ENCODE measurements at regions not wholly inside any gene's neighbourhood (a gene's known extent, or its start where the extent isn't known, plus 50 kb on each side); places are given as distances from the start of the nearest gene placed in this dataset.

DNA sequence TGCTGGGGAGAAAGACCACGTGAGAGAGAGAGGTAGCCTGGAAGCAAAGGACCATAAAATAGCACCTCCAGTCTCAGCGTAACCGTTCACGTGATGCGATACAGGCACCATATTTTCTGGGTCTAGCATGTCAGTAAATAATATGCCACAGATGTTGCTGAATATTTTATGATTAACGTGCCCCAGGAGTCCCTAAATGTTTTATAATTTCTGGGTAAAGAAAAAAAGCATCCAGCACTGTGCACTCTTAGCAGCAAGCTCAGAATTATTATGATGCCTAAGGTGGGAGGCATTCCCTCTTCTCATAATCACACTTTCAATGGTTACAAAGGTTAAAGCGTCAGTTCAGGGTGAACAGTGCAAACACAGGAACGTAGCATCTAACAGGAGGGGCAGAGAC, 121.8 kb downstream of the CAVIN4 start:
- TF ChIP-seq, protein P1, sequence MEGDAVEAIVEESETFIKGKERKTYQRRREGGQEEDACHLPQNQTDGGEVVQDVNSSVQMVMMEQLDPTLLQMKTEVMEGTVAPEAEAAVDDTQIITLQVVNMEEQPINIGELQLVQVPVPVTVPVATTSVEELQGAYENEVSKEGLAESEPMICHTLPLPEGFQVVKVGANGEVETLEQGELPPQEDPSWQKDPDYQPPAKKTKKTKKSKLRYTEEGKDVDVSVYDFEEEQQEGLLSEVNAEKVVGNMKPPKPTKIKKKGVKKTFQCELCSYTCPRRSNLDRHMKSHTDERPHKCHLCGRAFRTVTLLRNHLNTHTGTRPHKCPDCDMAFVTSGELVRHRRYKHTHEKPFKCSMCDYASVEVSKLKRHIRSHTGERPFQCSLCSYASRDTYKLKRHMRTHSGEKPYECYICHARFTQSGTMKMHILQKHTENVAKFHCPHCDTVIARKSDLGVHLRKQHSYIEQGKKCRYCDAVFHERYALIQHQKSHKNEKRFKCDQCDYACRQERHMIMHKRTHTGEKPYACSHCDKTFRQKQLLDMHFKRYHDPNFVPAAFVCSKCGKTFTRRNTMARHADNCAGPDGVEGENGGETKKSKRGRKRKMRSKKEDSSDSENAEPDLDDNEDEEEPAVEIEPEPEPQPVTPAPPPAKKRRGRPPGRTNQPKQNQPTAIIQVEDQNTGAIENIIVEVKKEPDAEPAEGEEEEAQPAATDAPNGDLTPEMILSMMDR (IDR thresholded peaks at IDR 0.05): no peak
- no peak for TF ChIP-seq POLR2A (IDR thresholded peaks at IDR 0.05; ENCODE audit: low read depth)

All from esophagus muscularis mucosa (tissue), 3 donors.